ENCODE measurements at regions not wholly inside any gene's neighbourhood (a gene's known extent, or its start where the extent isn't known, plus 50 kb on each side); places are given as distances from the start of the nearest gene placed in this dataset.

DNA sequence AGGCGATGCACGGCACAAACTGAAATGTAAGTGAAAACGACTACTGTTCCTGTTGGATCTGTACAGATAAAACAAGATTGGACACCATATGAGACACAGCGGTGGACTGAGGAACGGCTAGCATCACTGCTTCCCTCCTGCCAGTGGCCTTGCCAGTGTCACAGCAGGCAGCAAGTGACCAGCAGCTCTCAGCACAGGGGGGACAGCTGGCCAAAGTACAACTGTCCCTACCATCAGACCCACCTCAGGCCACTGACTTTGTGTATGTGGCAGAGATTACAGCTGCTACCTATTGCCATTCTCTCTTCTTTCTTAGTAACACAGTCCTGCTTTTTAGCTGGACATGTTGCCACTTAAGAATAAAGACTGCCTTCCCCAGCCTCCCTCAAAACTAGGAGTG, 80.0 kb upstream of the SLC66A3 start:
- Histone ChIP-seq H3K36me3 (replicated peaks in 1 of 2; ENCODE audit: control insufficient read depth in 1 of 2, insufficient read depth in 2 of 2, low read length in 2 of 2) (no peaks in the 10 kb centered on the region), H3K4me1 (ENCODE audit: control insufficient read depth in 1 of 2, insufficient read depth in 2 of 2, low read length in 2 of 2) (peaks cover 4 to 8% of the 10 kb centered on the region in 2 donors), H3K27me3 (ENCODE audit: control insufficient read depth in 2 of 2, insufficient read depth in 2 of 2, low read length in 2 of 2) (no peaks in the 10 kb centered on the region), H3K79me2 (ENCODE audit: insufficient read depth, low read length) (no peaks in the 10 kb centered on the region), H3K9me3 (replicated peaks in 1 of 2; ENCODE audit: control insufficient read depth in 1 of 2, insufficient read depth in 1 of 2, low read length in 2 of 2) (no peaks in the 10 kb centered on the region), H3K9ac (ENCODE audit: insufficient read depth, low read length, poor library complexity, severe bottlenecking) (no peak overlapping the region), H3K27ac (ENCODE audit: low read depth in 1 of 2, low read length in 2 of 2) (no peak overlapping the region), H3K4me2 (replicated peaks; ENCODE audit: extremely low read depth, low read length, poor library complexity, severe bottlenecking) (no peak overlapping the region), H4K20me1 (ENCODE audit: insufficient read depth, low read length) (no peaks in the 10 kb centered on the region), H3K4me3 (replicated peaks in 1 of 3; ENCODE audit: low read depth in 2 of 3, low read length in 3 of 3) (no peak overlapping the region), H2AFZ (ENCODE audit: insufficient read depth, low read depth, low read length, poor library complexity, severe bottlenecking) (no peak overlapping the region)
- Mint-ChIP-seq H3K27ac (no peak overlapping the region), H3K27me3 (ENCODE audit: low read depth in 3 of 3) (peaks cover 8 to 14% (median 12%) of the 10 kb centered on the region in 3 donors), H3K4me1 (peaks cover 17% of the 10 kb centered on the region), H3K9me3 (peaks cover 0 to 5% (median 0%) of the 10 kb centered on the region in 7 donors), H3K36me3 (no peaks in the 10 kb centered on the region), H3K4me3 (no peak overlapping the region)
- intact Hi-C loops (cut with micrococcal nuclease) = no loop called here
- WGBS (ENCODE audit: insufficient coverage) = 84% methylated on average over 5 of the region's 5 CpGs
- DNase-seq = no peak
- no peak for TF ChIP-seq CTCF (IDR thresholded peaks at IDR 0.05)

- 60% methylated on average over 1 of the region's 3 CpGs for WGBS (ENCODE audit: insufficient coverage)
- H3K27ac Mint-ChIP-seq = no peak overlapping the region
- no peaks in the 10 kb centered on the region for H3K4me1 ChIP-seq (ENCODE audit: control insufficient read depth in 1 of 2, insufficient read depth in 2 of 2, low read length in 2 of 2)
Observed at GRCh38 chr2:11077411-11077810, 77.9 kb upstream of the SLC66A3 start.

More at GRCh38 chr2:11077411-11077810, 77.9 kb upstream of the SLC66A3 start:
- H3K27me3 ChIP-seq (ENCODE audit: control insufficient read depth in 2 of 2, insufficient read depth in 2 of 2, low read length in 2 of 2) = no peaks in the 10 kb centered on the region
- H3K4me2 ChIP-seq (replicated peaks; ENCODE audit: extremely low read depth, low read length, poor library complexity, severe bottlenecking) = no peak overlapping the region
- intact Hi-C loops (cut with micrococcal nuclease) = no loop called here
- H3K36me3 Mint-ChIP-seq = no peaks in the 10 kb centered on the region
- peaks cover 7 to 11% (median 10%) of the 10 kb centered on the region in 3 donors for H3K27me3 Mint-ChIP-seq (ENCODE audit: low read depth in 3 of 3)
- no peaks in the 10 kb centered on the region for H3K79me2 ChIP-seq (ENCODE audit: insufficient read depth, low read length)
- no peak for DNase-seq
- no peak overlapping the region for H3K27ac ChIP-seq (ENCODE audit: low read depth in 1 of 2, low read length in 2 of 2)
- no peak overlapping the region for H3K4me3 Mint-ChIP-seq
- H3K4me3 ChIP-seq (replicated peaks in 1 of 3; ENCODE audit: low read depth in 2 of 3, low read length in 3 of 3) = no peak overlapping the region
- no peaks in the 10 kb centered on the region for H3K9me3 ChIP-seq (replicated peaks in 1 of 2; ENCODE audit: control insufficient read depth in 1 of 2, insufficient read depth in 1 of 2, low read length in 2 of 2)
- peaks cover 7% of the 10 kb centered on the region for H3K4me1 Mint-ChIP-seq
- no peak overlapping the region for H2AFZ ChIP-seq (ENCODE audit: insufficient read depth, low read depth, low read length, poor library complexity, severe bottlenecking)
- H3K9me3 Mint-ChIP-seq = peaks cover 0 to 3% (median 0%) of the 10 kb centered on the region in 7 donors
- no peak for TF ChIP-seq CTCF (IDR thresholded peaks at IDR 0.05)
- no peaks in the 10 kb centered on the region for H3K36me3 ChIP-seq (replicated peaks in 1 of 2; ENCODE audit: control insufficient read depth in 1 of 2, insufficient read depth in 2 of 2, low read length in 2 of 2)
- H3K9ac ChIP-seq (ENCODE audit: insufficient read depth, low read length, poor library complexity, severe bottlenecking) = no peak overlapping the region
- H4K20me1 ChIP-seq (ENCODE audit: insufficient read depth, low read length) = no peaks in the 10 kb centered on the region

All from CD14-positive monocyte (primary cell).